Fibroblast of pulmonary artery (primary cell): ENCODE measurements at regions not wholly inside any gene's neighbourhood (a gene's known extent, or its start where the extent isn't known, plus 50 kb on each side); places are given as distances from the start of the nearest gene placed in this dataset.

Experiments
- DNase-seq: peaks from one replicate; pipeline ENCODE4 v3.0.0-alpha.2; 2010; ENCODE audit warnings: low read depth
- H3K4me3 ChIP-seq: replicated peaks from 2 replicates; pipeline ENCODE4 v1.5.1; 2011; ENCODE audit warnings: low read depth, mild to moderate bottlenecking, control low read depth, low read length, moderate library complexity
- TF ChIP-seq, protein P1 (sequence below): IDR thresholded peaks from 2 replicates; pipeline ENCODE4 v1.5.1; 2011; ENCODE audit warnings: mild to moderate bottlenecking, control low read depth, low read length, inconsistent platforms; ENCODE audit errors: missing control alignments

- H3K4me3 ChIP-seq: no peak overlapping the region
- no peak for DNase-seq
- TF ChIP-seq, protein P1, sequence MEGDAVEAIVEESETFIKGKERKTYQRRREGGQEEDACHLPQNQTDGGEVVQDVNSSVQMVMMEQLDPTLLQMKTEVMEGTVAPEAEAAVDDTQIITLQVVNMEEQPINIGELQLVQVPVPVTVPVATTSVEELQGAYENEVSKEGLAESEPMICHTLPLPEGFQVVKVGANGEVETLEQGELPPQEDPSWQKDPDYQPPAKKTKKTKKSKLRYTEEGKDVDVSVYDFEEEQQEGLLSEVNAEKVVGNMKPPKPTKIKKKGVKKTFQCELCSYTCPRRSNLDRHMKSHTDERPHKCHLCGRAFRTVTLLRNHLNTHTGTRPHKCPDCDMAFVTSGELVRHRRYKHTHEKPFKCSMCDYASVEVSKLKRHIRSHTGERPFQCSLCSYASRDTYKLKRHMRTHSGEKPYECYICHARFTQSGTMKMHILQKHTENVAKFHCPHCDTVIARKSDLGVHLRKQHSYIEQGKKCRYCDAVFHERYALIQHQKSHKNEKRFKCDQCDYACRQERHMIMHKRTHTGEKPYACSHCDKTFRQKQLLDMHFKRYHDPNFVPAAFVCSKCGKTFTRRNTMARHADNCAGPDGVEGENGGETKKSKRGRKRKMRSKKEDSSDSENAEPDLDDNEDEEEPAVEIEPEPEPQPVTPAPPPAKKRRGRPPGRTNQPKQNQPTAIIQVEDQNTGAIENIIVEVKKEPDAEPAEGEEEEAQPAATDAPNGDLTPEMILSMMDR: no peak
These were observed 79.4 kb downstream of the S1PR1 start for GRCh38 chr1:101316256-101316655.

GRCh38 chr1:101316799-101317198 is 80.0 kb downstream of the S1PR1 start:
- TF ChIP-seq, protein P1: no peak
- no peak for DNase-seq

GRCh38 chr1:101317590-101317989 is 80.8 kb downstream of the S1PR1 start:
- no peak for DNase-seq
- TF ChIP-seq, protein P1: peak; percentile 1
- H3K4me3 ChIP-seq: no peak overlapping the region

More at GRCh38 chr1:101316799-101317198, 80.0 kb downstream of the S1PR1 start:
- H3K4me3 ChIP-seq: no peak overlapping the region

DNA sequence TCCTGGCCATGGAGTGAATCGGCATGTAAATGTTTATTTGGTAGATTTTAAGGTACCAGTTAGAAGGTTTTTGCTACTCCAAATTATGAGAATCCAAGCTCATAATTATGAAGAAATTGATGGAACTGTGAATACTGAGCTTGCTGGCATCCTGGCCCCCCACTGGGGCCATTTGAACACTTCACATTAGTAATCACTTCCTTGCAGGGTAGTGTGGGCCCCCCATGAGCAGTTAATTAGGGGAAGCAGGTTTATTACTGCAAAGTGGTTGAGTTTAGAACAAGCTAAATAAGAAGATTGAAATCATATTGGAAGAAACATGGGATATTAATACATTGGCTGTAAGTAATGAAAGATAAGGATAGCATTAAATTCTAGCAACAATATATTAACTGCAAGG is 86.7 kb downstream of the S1PR1 start:
- no peak overlapping the region for H3K4me3 ChIP-seq
- TF ChIP-seq, protein P1: no peak

DNA sequence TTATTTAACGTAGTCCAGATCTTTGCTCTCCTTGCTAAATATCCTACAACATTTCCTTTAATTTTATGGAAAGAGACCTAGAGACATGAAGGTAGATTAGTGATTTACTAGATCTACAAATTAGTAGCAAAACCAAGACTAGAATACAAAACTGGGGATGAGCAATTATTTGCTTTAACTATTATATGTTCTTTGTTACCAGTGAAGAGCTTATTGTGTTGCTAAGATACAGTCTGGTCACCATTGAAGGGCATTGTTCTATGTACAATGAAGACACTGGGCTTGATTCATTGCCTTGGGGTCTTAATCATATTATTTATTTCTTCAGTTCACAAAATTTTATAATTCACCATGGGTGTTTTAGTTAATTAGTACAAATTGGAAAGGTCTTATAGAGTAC is 88.3 kb downstream of the S1PR1 start:
- DNase-seq: no peak
- no peak overlapping the region for H3K4me3 ChIP-seq
- TF ChIP-seq, protein P1: no peak

More for the DNA sequence above, 86.7 kb downstream of the S1PR1 start:
- DNase-seq: no peak

DNA sequence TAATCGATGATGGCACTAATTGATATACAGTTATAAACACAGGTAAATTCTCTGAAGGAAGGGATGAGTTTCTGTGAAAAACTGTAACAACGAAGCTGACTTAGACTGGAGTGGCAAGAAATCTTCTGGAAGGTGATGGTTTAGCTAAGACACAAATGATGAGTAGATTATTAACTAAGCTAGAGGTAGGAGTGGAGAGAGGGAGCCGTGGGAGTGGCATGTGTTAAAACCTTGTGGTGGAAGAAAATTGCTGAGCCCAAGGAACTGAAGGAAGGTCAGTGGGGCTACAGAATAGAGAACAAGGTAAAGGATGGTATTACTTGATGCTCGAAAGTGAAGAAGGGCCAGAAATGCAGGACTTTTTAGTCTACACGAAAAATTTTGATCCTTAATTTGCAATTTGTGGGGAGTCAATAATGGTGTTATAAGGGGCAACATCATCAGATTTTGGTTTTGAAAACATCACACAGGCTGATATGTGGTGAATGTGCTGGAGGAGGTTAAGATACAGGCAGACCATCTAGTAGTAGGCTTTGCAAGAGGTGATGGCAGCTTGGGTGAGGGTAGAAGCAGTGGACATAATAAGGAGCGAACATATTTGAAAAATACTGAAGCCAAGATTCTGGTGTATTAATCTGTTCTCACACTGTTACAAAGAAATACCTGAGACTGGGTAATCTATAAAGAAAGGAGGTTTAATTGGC is 93.8 kb downstream of the S1PR1 start:
- H3K4me3 ChIP-seq: no peak overlapping the region
- no peak for DNase-seq
- TF ChIP-seq, protein P1: no peak

DNA sequence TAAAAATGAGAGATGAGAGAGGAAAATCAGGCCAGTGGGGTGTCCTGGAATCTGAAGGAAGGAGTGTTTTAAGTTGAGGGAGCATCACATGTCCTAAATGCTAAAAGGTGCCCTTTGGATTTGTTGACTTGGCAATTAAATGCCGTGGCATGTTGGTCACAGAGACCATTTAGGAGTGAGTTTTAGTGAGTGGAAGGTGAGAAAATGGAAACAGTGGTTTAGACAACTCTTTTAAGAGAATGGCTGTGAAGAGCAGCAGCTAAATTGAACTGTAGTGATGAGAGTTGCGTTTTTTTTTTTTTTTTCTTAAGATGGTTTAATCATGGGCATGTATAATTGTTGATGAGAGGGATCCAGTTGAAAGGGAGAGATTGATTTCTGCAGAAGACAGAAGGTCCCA is 95.0 kb downstream of the S1PR1 start:
- DNase-seq: no peak
- TF ChIP-seq, protein P1: no peak
- no peak overlapping the region for H3K4me3 ChIP-seq
